ENCODE measurements at regions not wholly inside any gene's neighbourhood (a gene's known extent, or its start where the extent isn't known, plus 50 kb on each side); places are given as distances from the start of the nearest gene placed in this dataset.

DNA sequence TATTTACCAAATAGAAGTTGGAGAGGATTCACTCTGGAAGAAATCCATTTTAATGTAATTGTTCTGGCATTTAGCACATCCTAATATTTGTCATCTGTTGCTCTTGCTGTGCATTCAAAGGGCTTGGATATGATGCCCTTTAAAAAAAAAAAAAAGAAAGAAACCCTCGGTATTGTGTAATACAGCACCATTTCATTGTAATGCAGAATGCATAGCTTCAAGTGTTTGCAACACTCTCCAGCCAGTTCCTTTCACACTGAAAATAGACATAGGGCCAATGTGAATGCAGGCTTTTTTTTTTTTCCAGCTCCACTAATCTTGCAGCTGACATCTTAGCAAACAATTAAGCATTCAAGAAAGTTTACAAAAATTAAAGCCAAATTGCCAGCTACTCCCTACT is 197.4 kb upstream of the POU3F2 start:
- no peak for DNase-seq (ENCODE audit: low read depth, low spot score)
- Histone ChIP-seq H3K27me3 (ENCODE audit: control insufficient read depth, insufficient read depth, low read length) (no peaks in the 10 kb centered on the region), H3K27ac (ENCODE audit: low read depth, low read length) (no peak overlapping the region), H3K4me3 (ENCODE audit: low read depth, low read length) (no peak overlapping the region), H3K9me3 (ENCODE audit: control insufficient read depth, insufficient read depth, low read length) (no peaks in the 10 kb centered on the region)
- ChIA-PET POLR2A (no interaction called here), CTCF (interaction anchor here (0.5 kb wide), 1 partner anchor 514 kb away, joined by 3 read pairs; no protein-coding TSS in a partner anchor)
- TF ChIP-seq, protein P1, sequence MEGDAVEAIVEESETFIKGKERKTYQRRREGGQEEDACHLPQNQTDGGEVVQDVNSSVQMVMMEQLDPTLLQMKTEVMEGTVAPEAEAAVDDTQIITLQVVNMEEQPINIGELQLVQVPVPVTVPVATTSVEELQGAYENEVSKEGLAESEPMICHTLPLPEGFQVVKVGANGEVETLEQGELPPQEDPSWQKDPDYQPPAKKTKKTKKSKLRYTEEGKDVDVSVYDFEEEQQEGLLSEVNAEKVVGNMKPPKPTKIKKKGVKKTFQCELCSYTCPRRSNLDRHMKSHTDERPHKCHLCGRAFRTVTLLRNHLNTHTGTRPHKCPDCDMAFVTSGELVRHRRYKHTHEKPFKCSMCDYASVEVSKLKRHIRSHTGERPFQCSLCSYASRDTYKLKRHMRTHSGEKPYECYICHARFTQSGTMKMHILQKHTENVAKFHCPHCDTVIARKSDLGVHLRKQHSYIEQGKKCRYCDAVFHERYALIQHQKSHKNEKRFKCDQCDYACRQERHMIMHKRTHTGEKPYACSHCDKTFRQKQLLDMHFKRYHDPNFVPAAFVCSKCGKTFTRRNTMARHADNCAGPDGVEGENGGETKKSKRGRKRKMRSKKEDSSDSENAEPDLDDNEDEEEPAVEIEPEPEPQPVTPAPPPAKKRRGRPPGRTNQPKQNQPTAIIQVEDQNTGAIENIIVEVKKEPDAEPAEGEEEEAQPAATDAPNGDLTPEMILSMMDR (IDR thresholded peaks at IDR 0.05; ENCODE audit: low read depth, low read length), result no peak

DNA sequence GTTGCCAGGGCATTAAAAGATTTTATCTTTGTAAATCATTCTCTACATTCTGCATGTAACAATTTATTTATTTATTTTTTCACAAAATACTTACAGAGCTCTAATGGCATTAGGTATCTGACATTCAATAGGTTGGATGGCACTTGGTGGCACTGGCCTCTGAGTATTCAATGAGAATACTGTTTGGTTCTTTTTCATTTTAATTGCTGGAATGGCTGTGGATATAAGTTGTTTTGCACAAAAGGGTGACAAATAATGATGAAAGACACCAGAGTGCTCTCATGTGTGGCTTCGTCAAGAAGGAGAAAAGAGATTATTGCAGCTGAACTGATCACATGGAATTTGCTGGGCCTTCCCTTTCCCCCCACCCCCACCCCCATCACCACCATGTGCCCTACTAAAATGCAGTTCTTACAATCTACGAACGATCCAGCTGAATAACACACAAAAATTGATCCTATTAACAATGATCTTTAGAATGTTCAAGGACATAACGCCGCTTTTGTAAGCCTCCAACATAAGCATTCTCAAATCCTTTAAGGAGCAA is 195.2 kb upstream of the POU3F2 start:
- TF ChIP-seq, protein P1 (IDR thresholded peaks at IDR 0.05; ENCODE audit: low read depth, low read length), result no peak

DNA sequence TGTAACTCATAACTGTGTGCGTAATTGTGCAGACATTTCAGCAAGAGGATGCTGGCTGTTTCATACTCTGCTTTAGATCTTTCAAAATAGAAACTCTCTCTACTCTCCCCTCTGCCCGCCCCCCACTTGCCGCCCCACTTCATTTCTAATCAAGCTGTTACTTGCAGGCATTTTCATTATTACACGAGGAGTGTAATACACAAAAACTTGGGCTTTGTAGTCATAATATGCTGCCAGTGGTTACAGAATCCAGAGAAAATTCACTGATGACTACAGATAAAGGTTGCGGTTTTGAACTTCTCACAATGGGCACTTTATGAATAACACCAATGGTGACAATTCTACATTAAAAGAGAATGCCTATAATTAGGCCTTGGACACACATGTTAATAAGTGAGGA is 194.0 kb upstream of the POU3F2 start:
- Histone ChIP-seq H3K9me3 (ENCODE audit: control insufficient read depth, insufficient read depth, low read length) (no peaks in the 10 kb centered on the region), H3K27ac (ENCODE audit: low read depth, low read length) (no peak overlapping the region), H3K27me3 (ENCODE audit: control insufficient read depth, insufficient read depth, low read length) (no peaks in the 10 kb centered on the region), H3K4me3 (ENCODE audit: low read depth, low read length) (no peak overlapping the region)
- TF ChIP-seq, protein P1 (IDR thresholded peaks at IDR 0.05; ENCODE audit: low read depth, low read length), result no peak
- POLR2A ChIA-PET, result no interaction called here
- DNase-seq (ENCODE audit: low read depth, low spot score), result no peak
- CTCF ChIA-PET, result no interaction called here

More for the DNA sequence above, 195.2 kb upstream of the POU3F2 start:
- Histone ChIP-seq H3K27me3 (ENCODE audit: control insufficient read depth, insufficient read depth, low read length) (no peaks in the 10 kb centered on the region), H3K4me3 (ENCODE audit: low read depth, low read length) (no peak overlapping the region), H3K9me3 (ENCODE audit: control insufficient read depth, insufficient read depth, low read length) (no peaks in the 10 kb centered on the region), H3K27ac (ENCODE audit: low read depth, low read length) (no peak overlapping the region)
- no peak for DNase-seq (ENCODE audit: low read depth, low spot score)
- CTCF ChIA-PET, result no interaction called here
- POLR2A ChIA-PET, result no interaction called here

DNA sequence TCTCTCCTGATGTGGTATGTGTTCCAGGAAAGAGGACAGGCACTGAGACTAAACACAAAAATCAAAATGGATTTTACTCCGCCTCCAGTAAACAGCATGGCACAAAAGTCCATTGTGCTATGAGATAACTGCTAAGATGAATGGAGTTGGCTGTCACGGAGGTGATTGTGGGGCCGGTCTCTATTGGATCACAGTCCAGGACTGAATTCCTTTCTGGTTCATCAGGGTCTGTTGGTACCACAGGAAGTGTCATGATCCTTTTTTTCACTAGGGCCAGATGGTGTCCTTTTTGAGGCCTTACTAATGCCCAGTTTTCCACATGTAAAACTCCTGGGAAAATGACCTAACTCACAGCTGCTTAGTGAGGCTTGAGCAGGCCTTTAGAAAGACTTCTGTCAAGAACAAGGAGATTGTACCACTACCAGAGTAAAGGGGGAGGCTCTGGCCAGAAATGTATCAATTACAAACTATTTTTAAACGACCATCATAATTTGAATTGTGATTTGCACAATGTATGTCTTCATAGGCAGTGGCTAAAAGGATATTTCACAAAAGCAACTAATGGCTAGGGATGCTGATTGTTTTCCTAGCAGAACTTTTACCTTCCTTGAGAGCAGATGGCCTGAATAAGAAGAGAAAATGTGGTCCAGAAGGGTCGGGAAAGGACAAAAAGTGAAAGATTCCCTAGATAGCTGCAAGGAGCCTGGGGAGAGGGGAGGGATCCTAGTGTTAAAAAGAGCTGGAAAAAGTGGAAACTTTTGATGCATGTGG is 192.2 kb upstream of the POU3F2 start:
- no peak overlapping the region for H3K27ac ChIP-seq (ENCODE audit: low read depth, low read length)
- POLR2A ChIA-PET, result no interaction called here
- CTCF ChIA-PET, result no interaction called here
- H3K4me3 ChIP-seq (ENCODE audit: low read depth, low read length), result no peak overlapping the region
- DNase-seq (ENCODE audit: low read depth, low spot score), result no peak
- TF ChIP-seq, protein P1 (IDR thresholded peaks at IDR 0.05; ENCODE audit: low read depth, low read length), result no peak
- no peaks in the 10 kb centered on the region for H3K27me3 ChIP-seq (ENCODE audit: control insufficient read depth, insufficient read depth, low read length)
- no peaks in the 10 kb centered on the region for H3K9me3 ChIP-seq (ENCODE audit: control insufficient read depth, insufficient read depth, low read length)

DNA sequence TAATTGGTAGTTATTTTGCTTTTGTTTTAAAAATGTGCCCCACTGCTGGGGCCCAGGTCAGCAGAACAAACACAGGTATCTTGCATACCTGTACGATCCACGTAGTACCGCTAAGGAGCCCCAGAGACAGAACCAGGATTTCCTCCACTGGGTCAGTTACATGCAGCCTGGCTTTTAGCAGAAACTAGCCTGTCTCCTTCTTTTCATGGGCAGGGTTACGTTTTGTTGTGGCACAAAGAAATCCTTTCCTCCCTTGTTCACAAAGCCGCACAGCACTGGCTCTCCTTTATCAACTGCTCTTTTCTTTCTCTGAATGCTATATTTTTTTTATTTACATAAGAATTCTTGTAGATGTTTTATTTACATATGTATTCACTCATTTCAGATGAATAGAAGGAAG is 190.3 kb upstream of the POU3F2 start:
- Histone ChIP-seq H3K27me3 (ENCODE audit: control insufficient read depth, insufficient read depth, low read length) (no peaks in the 10 kb centered on the region), H3K27ac (ENCODE audit: low read depth, low read length) (no peak overlapping the region), H3K9me3 (ENCODE audit: control insufficient read depth, insufficient read depth, low read length) (no peaks in the 10 kb centered on the region), H3K4me3 (ENCODE audit: low read depth, low read length) (no peak overlapping the region)
- POLR2A ChIA-PET, result no interaction called here
- TF ChIP-seq, protein P1 (IDR thresholded peaks at IDR 0.05; ENCODE audit: low read depth, low read length), result no peak
- DNase-seq (ENCODE audit: low read depth, low spot score), result no peak
- CTCF ChIA-PET, result no interaction called here

Data from AG04450 (cell line).